Adipocyte (in vitro differentiated cells): ENCODE measurements at regions not wholly inside any gene's neighbourhood (a gene's known extent, or its start where the extent isn't known, plus 50 kb on each side); places are given as distances from the start of the nearest gene placed in this dataset.

Source experiments
- DNase-seq: peaks from one replicate; pipeline ENCODE4 v3.0.0-alpha.2; 2015; ENCODE audit warnings: low read depth
- H3K27me3 ChIP-seq: replicated peaks from 2 replicates; pipeline ENCODE4 v1.7.0; 2013; ENCODE audit warnings: mild to moderate bottlenecking, low read length, moderate library complexity; ENCODE audit not compliant: control insufficient read depth, insufficient read depth
- H3K36me3 ChIP-seq: 2 replicates; pipeline ENCODE4 v1.7.0; 2013; ENCODE audit warnings: low read length, mild to moderate bottlenecking, moderate library complexity; ENCODE audit not compliant: control insufficient read depth, insufficient read depth, severe bottlenecking
- H3K4me1 ChIP-seq: 2 replicates; pipeline ENCODE4 v1.7.0; 2013; ENCODE audit warnings: mild to moderate bottlenecking, low read length, moderate library complexity; ENCODE audit not compliant: control insufficient read depth, insufficient read depth
- H3K4me3 ChIP-seq: 2 replicates; pipeline ENCODE4 v1.7.0; 2013; ENCODE audit warnings: mild to moderate bottlenecking, low read length, moderate library complexity
- H3K9ac ChIP-seq: 2 replicates; pipeline ENCODE4 v1.7.0; 2013; ENCODE audit warnings: mild to moderate bottlenecking, low read length, moderate library complexity
- H3K9me3 ChIP-seq: 2 replicates; pipeline ENCODE4 v1.7.0; 2013; ENCODE audit warnings: mild to moderate bottlenecking, low read length, moderate library complexity; ENCODE audit not compliant: control insufficient read depth

GRCh38 chr2:219906114-219907010 is 278.9 kb downstream of the SLC4A3 start:
- Histone ChIP-seq H3K27me3 (peaks cover 5% of the 10 kb centered on the region), H3K4me3 (no peak overlapping the region), H3K9me3 (no peaks in the 10 kb centered on the region), H3K36me3 (no peaks in the 10 kb centered on the region), H3K4me1 (no peaks in the 10 kb centered on the region), H3K9ac (no peak overlapping the region)
- DNase-seq = peak; percentile 7

GRCh38 chr2:219907011-219907365 is 279.6 kb downstream of the SLC4A3 start:
- Histone ChIP-seq H3K9ac (no peak overlapping the region), H3K27me3 (peaks cover 5% of the 10 kb centered on the region), H3K4me1 (no peaks in the 10 kb centered on the region), H3K9me3 (no peaks in the 10 kb centered on the region), H3K36me3 (no peaks in the 10 kb centered on the region), H3K4me3 (no peak overlapping the region)
- peak; percentile 46 for DNase-seq

DNA sequence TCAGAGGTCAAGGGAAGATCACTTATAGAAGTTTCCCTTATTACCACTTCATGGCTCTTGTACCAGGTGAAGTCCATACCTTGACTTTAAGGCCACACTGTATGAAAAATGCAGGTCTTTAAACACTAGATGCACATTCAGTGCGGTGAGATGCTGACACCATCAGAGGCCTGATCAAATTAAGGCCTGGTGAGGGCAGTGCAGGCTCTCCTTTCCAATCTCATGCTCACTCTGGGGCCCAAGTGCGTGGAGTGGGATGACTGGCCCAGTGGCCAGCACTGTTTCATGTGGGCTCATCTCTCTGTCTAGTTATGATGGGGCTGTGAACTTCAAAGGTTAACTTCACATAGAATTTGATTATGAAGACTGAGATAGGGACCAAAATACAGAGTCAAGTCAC is 281.1 kb downstream of the SLC4A3 start:
- Histone ChIP-seq H3K9me3 (no peaks in the 10 kb centered on the region), H3K27me3 (no peaks in the 10 kb centered on the region), H3K4me1 (peaks cover 4% of the 10 kb centered on the region), H3K4me3 (no peak overlapping the region), H3K36me3 (no peaks in the 10 kb centered on the region), H3K9ac (no peak overlapping the region)
- no peak for DNase-seq

- Histone ChIP-seq H3K4me1 (peaks cover 4% of the 10 kb centered on the region), H3K4me3 (no peak overlapping the region), H3K27me3 (no peaks in the 10 kb centered on the region), H3K9ac (no peak overlapping the region), H3K9me3 (no peaks in the 10 kb centered on the region), H3K36me3 (no peaks in the 10 kb centered on the region)
- no peak for DNase-seq
These were observed 284.1 kb downstream of the SLC4A3 start for GRCh38 chr2:219911541-219911940.

DNA sequence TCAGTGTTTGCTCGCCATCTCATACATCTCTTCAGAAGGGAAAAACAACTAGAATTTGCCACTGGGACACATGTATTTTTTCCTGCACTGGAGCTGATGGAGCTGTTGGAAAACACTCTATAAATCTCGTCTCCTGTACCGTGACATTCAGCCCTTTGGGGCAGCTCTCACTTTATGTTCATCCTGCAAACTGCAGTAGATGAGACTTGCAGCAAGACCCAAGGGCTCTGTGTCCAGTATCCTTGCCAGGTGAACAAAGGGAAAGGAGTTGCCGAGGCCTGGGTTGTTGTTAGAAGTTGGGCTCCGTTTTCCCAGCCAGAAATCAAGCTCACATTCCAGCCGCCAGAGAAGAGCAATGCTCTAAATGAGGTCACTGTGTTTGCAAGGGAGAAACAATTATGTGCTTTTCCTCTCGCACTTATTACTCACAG is 285.1 kb downstream of the SLC4A3 start:
- peak overlapping the region; percentile 18 for H3K4me3 ChIP-seq
- peak overlapping the region; percentile 32 for H3K9ac ChIP-seq
- DNase-seq = peak; percentile 78
- peaks cover 4% of the 10 kb centered on the region for H3K4me1 ChIP-seq
- no peaks in the 10 kb centered on the region for H3K27me3 ChIP-seq
- no peaks in the 10 kb centered on the region for H3K36me3 ChIP-seq
- H3K9me3 ChIP-seq = no peaks in the 10 kb centered on the region

GRCh38 chr2:219914577-219914976 is 287.1 kb downstream of the SLC4A3 start:
- H3K9ac ChIP-seq = no peak overlapping the region
- no peak overlapping the region for H3K4me3 ChIP-seq

GRCh38 chr2:219916281-219916680 is 288.9 kb downstream of the SLC4A3 start:
- no peak for DNase-seq
- no peak overlapping the region for H3K9ac ChIP-seq
- H3K4me1 ChIP-seq = peaks cover 4% of the 10 kb centered on the region
- H3K9me3 ChIP-seq = no peaks in the 10 kb centered on the region
- no peak overlapping the region for H3K4me3 ChIP-seq
- no peaks in the 10 kb centered on the region for H3K27me3 ChIP-seq
- no peaks in the 10 kb centered on the region for H3K36me3 ChIP-seq

More at GRCh38 chr2:219914577-219914976, 287.1 kb downstream of the SLC4A3 start:
- H3K4me1 ChIP-seq = peaks cover 4% of the 10 kb centered on the region
- H3K27me3 ChIP-seq = no peaks in the 10 kb centered on the region
- no peaks in the 10 kb centered on the region for H3K36me3 ChIP-seq
- H3K9me3 ChIP-seq = no peaks in the 10 kb centered on the region
- no peak for DNase-seq

- no peaks in the 10 kb centered on the region for H3K27me3 ChIP-seq
- no peak overlapping the region for H3K9ac ChIP-seq
- no peak overlapping the region for H3K4me3 ChIP-seq
- H3K4me1 ChIP-seq = peaks cover 4% of the 10 kb centered on the region
- H3K36me3 ChIP-seq = no peaks in the 10 kb centered on the region
- no peaks in the 10 kb centered on the region for H3K9me3 ChIP-seq
- no peak for DNase-seq
These were observed 289.5 kb downstream of the SLC4A3 start for GRCh38 chr2:219916726-219917440.

DNA sequence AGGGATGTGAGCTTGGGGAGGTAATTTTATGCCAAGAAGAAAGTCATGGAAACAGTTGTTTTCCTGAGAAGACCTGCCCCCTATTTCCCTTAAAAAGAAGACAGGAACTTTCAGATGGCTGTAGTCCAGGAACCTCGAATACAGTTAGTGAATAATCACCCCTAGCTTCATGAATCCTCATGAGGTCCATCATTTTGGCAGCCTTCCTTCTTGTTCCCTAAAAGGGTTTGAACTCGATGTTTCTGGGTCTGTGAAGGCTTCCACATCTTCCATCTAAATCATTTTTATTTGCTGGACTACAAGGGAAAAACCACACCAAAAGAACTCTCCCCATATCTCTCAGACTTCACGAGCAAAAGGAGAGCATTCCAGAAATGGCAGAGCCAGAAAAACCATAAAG is 290.8 kb downstream of the SLC4A3 start:
- no peaks in the 10 kb centered on the region for H3K9me3 ChIP-seq
- H3K36me3 ChIP-seq = no peaks in the 10 kb centered on the region
- H3K4me3 ChIP-seq = no peak overlapping the region
- no peaks in the 10 kb centered on the region for H3K4me1 ChIP-seq
- H3K9ac ChIP-seq = no peak overlapping the region
- no peaks in the 10 kb centered on the region for H3K27me3 ChIP-seq
- DNase-seq = no peak

DNA sequence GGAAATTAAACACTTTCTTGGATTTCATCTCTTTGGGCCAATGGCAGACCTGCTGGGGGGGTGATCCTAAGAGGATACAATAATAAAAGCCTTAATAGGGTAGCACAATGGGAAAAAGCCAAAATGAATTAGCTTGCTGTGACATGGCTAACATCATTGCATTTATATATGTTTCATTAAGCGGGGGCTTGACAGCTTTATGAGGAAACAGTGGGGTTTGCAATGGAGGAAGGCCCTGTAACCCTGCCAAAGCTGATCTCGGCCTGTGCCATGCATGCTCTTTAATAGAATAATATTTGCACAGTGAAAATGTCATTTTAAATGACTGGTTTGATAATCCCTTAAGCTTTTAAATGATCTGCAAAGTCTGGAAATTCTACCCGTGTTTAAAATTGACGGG is 291.5 kb downstream of the SLC4A3 start:
- no peak for DNase-seq
- Histone ChIP-seq H3K4me1 (no peaks in the 10 kb centered on the region), H3K9me3 (no peaks in the 10 kb centered on the region), H3K9ac (no peak overlapping the region), H3K27me3 (no peaks in the 10 kb centered on the region), H3K4me3 (no peak overlapping the region), H3K36me3 (no peaks in the 10 kb centered on the region)

DNA sequence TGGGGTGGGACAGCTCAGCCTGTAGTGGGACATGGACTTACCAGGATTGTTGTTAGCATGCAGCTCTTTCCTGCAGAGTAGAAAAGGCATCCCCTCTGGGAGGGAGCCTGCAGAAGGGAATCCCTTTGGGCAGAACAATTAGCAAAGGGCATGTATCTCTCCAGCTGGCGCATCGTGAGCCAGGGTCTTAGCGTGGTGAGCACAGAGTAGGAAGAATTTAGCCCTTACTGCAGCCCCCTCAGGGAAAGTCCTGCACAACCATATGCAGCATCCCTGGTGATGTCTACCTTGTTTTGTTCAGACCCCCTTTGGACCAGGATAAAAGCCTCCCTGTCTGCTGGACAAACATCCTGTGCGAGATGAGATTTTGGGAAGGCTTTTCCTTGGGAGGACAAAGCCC is 292.1 kb downstream of the SLC4A3 start:
- Histone ChIP-seq H3K36me3 (no peaks in the 10 kb centered on the region), H3K9me3 (no peaks in the 10 kb centered on the region), H3K27me3 (no peaks in the 10 kb centered on the region), H3K4me1 (no peaks in the 10 kb centered on the region), H3K9ac (no peak overlapping the region), H3K4me3 (no peak overlapping the region)
- DNase-seq = no peak
